ELF-1 (cell line): ENCODE measurements at regions not wholly inside any gene's neighbourhood (a gene's known extent, or its start where the extent isn't known, plus 50 kb on each side); places are given as distances from the start of the nearest gene placed in this dataset.
"Not testable (repeated sequence)": the region's sequence is repeated elsewhere in the genome, so short reads cannot be mapped to it uniquely, and the experiment has no call there.

Source experiments
- DNase-seq: peaks from one replicate; pipeline ENCODE4 v3.0.0-alpha.2; 2016; ENCODE audit warnings: low read depth, low spot score

DNA sequence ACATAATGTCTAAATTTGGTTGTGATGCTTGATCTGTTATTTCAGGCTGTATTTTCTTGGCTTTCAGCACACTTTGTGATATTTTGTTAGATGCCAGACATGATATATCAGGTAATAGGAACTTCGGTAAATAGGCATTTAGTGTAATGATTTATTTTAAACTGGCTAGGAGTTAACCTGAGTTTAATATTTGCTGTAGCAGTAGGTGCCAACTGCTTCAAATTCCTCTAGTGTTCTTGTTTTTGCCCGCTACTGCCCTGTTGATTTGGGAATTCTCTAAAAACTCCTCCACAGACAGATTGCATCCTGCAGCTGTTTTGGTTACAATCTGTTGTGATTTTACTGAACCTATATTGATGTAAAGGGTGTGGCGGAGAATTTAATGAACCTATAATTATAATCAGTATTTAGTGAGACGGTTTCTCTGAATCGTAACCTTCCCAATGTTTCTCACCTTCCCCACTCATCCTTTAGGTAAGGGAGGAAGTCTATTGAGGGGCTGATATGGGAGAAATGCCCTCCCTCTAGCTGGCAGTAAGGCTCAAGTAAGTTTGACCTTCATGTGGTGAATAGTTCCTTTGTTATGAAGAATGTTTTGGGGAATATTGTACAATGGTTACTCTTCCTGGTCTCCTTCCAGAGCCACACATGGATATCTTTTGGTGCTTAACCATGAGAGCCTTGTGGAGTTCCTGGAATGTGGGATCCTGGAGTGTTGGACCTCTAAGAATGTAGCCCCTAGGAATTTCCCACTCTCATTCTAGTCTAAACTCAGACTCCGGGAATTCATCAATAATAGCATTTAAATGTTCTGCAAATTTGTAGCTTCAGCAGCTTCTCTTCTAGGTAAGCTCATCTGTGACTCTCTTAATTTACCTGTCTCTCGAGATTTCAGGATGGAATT, 634.1 kb downstream of the FSCB start:
- DNase-seq: peak; percentile 20

DNA sequence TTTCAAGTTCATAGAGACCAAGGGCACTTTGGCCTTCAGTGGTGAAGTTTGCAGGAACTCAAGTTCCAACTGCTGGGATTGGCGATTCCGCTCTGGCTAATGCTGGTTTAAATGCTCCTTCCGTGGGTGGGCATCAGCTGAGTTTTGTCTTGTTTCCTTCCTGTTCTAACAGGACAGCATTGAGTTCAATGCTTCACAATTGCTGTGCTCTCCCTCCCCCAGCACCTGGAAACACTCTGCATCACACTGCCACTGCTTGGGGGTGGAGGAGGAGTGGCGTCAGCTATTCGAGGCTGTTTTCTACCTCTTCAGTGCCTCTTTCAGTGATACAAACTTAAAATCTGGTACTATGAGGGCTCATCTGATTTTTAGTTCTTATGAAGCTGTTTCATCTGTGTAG, 634.9 kb downstream of the FSCB start:
- DNase-seq: peak; percentile 10

- DNase-seq: no peak
These were observed 648.1 kb downstream of the FSCB start for GRCh38 chr14:43858981-43859380.

- DNase-seq: no peak
These were observed 651.5 kb downstream of the FSCB start for GRCh38 chr14:43855556-43855955.

DNA sequence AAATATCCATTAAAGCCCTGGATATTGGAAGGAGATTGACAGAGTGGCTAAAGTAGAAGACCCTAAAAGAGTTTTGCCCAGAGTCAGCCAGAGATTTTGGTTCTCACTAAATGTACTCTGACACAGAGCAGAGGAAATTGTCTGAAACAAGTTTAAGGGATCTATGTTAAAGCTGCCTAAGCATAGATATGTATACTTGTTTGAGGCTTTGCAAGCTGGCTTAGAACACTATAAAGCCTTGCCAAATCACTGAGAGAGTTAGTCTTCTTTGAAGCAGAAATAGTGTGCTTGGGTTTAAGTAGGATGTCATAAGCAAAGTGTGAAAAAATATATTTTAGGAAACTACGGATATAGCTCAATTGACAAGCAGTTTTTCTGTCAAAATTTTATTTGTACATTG, 653.5 kb downstream of the FSCB start:
- no peak for DNase-seq

GRCh38 chr14:43803076-43803689, 703.9 kb downstream of the FSCB start:
- no peak for DNase-seq

DNA sequence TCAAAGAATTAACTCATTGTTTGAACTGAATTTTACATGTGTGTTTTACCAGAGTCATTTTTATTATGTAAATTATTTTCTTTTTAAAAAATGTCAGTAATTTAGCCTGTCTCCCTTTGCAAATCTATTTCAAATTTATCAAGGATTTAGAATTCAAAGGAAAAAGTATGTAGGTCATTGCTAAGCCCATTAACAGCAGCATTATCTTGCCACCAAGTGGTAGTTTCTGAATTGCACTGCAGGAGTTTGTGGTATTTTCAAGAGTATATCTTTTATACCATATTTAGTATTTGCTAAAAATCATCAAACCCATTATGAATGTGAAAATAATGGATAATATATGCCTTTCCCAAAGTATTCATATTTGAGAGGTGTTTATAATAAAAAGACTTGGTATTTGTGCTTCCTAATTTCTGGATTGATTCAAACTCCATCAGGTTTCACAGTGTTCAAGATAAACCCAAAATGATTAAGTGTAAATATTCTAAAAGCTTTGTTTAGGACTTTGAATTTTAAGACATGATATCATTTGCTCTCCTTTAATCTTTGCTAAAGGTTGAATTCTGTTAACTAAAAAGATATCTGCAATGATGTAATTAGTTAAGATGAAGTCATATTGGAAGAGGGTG, 711.4 kb downstream of the FSCB start:
- no peak for DNase-seq

GRCh38 chr14:43793579-43793978, 713.5 kb downstream of the FSCB start:
- DNase-seq: no peak

GRCh38 chr14:43792980-43793379, 714.1 kb downstream of the FSCB start:
- no peak for DNase-seq

GRCh38 chr14:43790681-43791080, 716.4 kb downstream of the FSCB start:
- no peak for DNase-seq

DNA sequence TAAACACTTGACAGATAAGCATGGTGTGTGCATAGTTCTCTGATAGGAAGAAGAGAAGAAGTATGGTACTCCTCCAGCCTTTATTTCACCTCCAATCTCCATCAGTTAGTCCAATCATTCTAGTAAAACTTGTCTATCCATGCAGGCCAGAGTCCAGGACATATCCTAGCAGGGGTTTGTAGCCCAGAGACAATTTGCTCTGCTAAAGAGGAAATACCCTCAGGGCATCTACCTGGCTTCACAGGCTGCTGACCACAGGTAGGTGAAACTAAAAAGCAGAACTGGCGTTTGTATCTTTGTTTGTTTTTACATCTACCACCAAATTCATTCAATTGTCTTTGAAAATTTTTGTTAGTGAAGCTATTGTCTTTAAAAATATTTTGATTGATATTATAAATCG, 717.6 kb downstream of the FSCB start:
- DNase-seq: peak; percentile 43

GRCh38 chr14:43786066-43786762, 720.9 kb downstream of the FSCB start:
- peak; percentile 12 for DNase-seq

GRCh38 chr14:43784432-43784831, 722.7 kb downstream of the FSCB start:
- DNase-seq: not testable (repeated sequence)

GRCh38 chr14:43778937-43779639, 728.0 kb downstream of the FSCB start:
- no peak for DNase-seq

DNA sequence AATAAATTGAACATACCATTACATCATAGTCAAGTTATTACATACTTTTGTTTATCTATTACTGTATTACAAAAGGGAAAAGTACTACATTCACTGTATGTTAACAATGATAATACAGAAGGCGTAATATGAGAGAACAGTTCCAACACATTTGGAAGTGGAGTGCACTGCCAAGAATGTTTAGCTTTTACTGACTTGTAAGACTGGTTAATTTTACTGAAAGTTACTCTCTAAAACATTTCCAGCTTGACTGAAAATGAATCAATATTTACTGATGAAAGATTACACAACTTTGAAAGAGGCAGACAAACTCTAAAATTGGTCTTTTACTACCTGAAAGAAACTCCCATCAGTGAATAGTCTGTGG, 728.5 kb downstream of the FSCB start:
- DNase-seq: no peak

GRCh38 chr14:43765474-43765873, 741.6 kb downstream of the FSCB start:
- DNase-seq: no peak

DNA sequence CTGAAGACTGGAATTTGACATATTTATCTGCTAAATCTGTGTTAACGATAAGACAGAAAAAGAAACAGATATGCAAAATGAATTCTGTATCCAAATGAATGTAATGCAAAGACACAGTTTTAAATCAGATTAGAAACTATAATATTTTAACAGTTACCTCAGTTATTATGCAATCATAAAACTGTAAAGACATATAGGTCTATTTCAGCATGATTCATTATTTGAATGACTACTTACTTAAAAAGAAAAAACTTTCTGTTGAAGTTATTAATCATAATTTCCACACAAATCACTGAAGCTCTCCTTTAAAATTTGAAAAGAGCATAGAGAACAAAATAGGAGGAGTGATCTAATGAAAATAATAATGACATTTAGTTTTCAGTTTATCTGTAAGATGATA, 742.6 kb downstream of the FSCB start:
- DNase-seq: no peak

DNA sequence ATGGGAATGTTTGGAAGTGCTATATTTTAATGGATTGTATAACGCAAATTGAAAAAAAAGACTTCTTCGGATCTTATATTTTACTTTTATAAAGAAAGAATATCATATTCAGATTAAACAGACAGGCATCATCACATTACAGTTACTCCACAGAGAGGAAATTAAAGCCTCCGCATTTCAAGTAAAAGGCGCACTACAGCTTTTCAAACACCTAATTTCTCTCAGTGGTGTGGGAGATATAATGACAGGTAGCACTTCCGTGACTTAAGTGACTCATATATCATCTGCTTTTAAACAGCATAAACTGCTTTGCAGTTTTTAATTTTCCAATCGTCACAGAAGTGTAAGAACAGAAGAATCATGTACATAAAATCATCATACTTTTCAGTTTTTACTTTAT, 751.4 kb downstream of the FSCB start:
- no peak for DNase-seq

DNA sequence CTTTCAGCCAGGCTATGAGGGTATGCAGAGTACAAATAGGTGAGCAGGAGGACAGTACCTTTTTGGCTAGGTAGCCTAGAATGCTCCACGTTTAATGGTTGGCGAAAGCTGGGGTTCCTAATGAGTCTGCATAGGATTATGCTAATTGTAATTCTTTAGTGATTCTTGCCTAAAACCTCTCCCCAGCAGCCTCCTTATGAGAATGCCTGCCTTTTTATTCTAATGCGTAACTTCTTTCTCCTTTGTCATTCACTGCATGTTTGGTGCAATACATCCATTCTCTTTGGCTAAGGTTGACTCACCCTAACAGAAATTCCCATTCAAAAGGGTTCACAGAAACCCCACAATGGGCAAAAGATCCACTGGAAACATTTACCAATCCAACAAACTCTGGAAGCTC, 752.2 kb downstream of the FSCB start:
- peak; percentile 16 for DNase-seq

DNA sequence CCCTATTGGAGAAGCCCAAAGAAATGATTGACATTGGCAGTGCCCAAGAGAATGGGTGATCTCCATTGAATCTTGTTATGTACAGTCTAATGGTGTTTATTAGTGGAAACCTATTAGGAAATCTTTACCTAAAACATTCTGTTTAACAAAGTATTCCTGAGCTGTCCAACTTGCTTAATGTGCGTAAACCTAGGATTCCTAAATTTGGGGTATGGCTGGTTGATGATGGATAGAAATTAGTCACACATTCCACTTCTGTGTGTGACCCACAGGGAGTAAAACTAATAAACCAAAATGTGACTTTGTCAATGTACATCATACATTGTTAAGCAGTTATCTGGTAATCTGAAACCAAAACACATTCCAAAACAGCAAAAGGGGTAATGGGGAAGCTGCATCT, 761.3 kb downstream of the FSCB start:
- no peak for DNase-seq

DNA sequence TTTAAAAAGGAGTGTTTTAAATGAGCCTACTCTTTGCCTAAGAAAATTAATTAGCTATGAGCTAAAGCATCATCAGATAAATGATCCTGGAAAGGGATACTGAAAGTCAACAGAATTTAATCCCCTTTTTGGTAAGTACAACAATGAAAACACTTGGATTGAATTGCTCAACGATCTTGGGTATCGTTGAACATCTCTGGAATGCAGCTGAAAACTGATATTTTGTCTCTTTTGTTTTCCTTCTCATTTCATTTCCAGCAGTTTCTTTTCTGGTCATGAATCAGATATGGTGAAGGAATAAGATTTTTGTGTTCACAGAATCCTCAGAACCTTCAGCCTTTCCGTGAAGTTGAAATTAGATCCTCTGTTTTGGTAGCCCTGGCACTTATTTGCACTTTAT, 771.2 kb downstream of the FSCB start:
- no peak for DNase-seq

DNA sequence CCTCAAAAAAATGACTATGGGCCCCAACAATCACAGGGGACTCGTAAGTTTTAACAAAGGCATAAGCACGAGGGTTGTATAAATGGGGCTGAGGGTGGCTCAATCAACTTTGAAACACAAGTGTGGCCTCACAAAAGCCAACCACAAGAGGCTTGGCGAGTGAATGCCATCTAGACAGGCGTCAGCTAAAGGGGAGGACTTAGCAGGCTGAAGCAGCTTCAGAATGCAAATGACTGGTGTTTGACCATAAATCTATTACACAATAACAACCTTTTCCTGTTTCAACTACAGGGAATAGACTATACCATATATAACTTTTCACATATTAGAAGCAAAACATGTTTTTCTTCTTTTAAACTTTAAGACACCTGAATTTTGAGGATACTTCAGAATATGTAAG, 777.9 kb downstream of the FSCB start:
- DNase-seq: no peak
